DND-41 (cell line): ENCODE measurements at regions not wholly inside any gene's neighbourhood (a gene's known extent, or its start where the extent isn't known, plus 50 kb on each side); places are given as distances from the start of the nearest gene placed in this dataset.
A peak's percentile ranks its signal among the peaks of the same experiment; 100 is the strongest.

Experiments used
- ATAC-seq: fragments of 200-7000 bp; cut with Tn5 transposase; 3 replicates; pipeline ENCODE4 v1.9.1; 2021; ENCODE audit warnings: low read depth; ENCODE audit not compliant: insufficient read depth
- DNase-seq: peaks from one replicate; pipeline ENCODE4 v3.0.0-alpha.2; 2020
- H2AFZ ChIP-seq: 2 replicates; pipeline ENCODE4 v1.6.0; 2012; ENCODE audit warnings: low read depth, low read length
- H3K27ac ChIP-seq: 2 replicates; pipeline ENCODE4 v1.5.1; 2012; ENCODE audit warnings: low read length, inconsistent platforms
- H3K27me3 ChIP-seq: fragments of 200-600 bp; sonication (generic); 2 replicates; pipeline ENCODE4 v1.6.0; 2012; ENCODE audit warnings: low read length, mild to moderate bottlenecking, inconsistent platforms; ENCODE audit not compliant: insufficient read depth, poor library complexity
- H3K36me3 ChIP-seq: 2 replicates; pipeline ENCODE4 v1.5.1; 2012; ENCODE audit warnings: low read length, inconsistent platforms; ENCODE audit not compliant: insufficient read depth
- H3K4me1 ChIP-seq: 2 replicates; pipeline ENCODE4 v1.5.1; 2012; ENCODE audit warnings: mild to moderate bottlenecking, low read length; ENCODE audit not compliant: insufficient read depth
- H3K4me2 ChIP-seq: 2 replicates; pipeline ENCODE4 v1.6.0; 2012; ENCODE audit warnings: mild to moderate bottlenecking, moderate library complexity, low read length, inconsistent platforms; ENCODE audit not compliant: insufficient read depth
- H3K4me3 ChIP-seq, 2 experiments: fragments of 200-600 bp in 1 of 2; shearing (Covaris generic) in 1 of 2; 2 replicates each; pipeline ENCODE4 v1.5.1; 2012 to 2016; ENCODE audit warnings: inconsistent platforms in 2 of 2, low read length in 2 of 2, mild to moderate bottlenecking in 2 of 2, low read depth in 1 of 2, moderate library complexity in 1 of 2
- H3K79me2 ChIP-seq: 2 replicates; pipeline ENCODE4 v1.6.0; 2012; ENCODE audit warnings: low read length, inconsistent platforms; ENCODE audit not compliant: insufficient read depth
- H3K9ac ChIP-seq: 2 replicates; pipeline ENCODE4 v1.6.0; 2012; ENCODE audit warnings: low read depth, mild to moderate bottlenecking, inconsistent platforms, low read length, moderate library complexity
- H3K9me3 ChIP-seq: 2 replicates; pipeline ENCODE4 v1.5.1; 2012; ENCODE audit warnings: low read length, moderate library complexity, mild to moderate bottlenecking, inconsistent platforms; ENCODE audit not compliant: insufficient read depth, severe bottlenecking
- H4K20me1 ChIP-seq: 2 replicates; pipeline ENCODE4 v1.6.0; 2012; ENCODE audit warnings: low read length; ENCODE audit not compliant: insufficient read depth
- CTCF ChIP-seq: IDR thresholded peaks from 2 replicates; pipeline ENCODE4 v1.5.1; 2012; ENCODE audit warnings: borderline replicate concordance, low read length, moderate library complexity, mild to moderate bottlenecking; ENCODE audit not compliant: poor library complexity, severe bottlenecking; ENCODE audit errors: extremely low read depth
- EZH2 ChIP-seq: IDR thresholded peaks from 3 replicates; pipeline ENCODE4 v1.6.1; 2012; ENCODE audit warnings: borderline replicate concordance, low read depth, mild to moderate bottlenecking, moderate library complexity, low read length, inconsistent platforms; ENCODE audit not compliant: severe bottlenecking

GRCh38 chr7:41272664-41273063 lies 430.2 kb downstream of the INHBA start:
- Histone ChIP-seq H3K4me3 (no peak overlapping the region), H4K20me1 (no peaks in the 10 kb centered on the region), H3K79me2 (no peaks in the 10 kb centered on the region), H2AFZ (no peak overlapping the region), H3K4me1 (no peaks in the 10 kb centered on the region), H3K9me3 (no peaks in the 10 kb centered on the region), H3K36me3 (no peaks in the 10 kb centered on the region), H3K27me3 (no peaks in the 10 kb centered on the region), H3K27ac (no peak overlapping the region), H3K4me2 (no peak overlapping the region), H3K9ac (no peak overlapping the region)
- DNase-seq, result no peak
- ATAC-seq, result no peak
- no peak for TF ChIP-seq EZH2
- no peak for TF ChIP-seq CTCF

- no peak overlapping the region for H2AFZ ChIP-seq
These were observed 434.0 kb downstream of the INHBA start for GRCh38 chr7:41268878-41269277.

GRCh38 chr7:41261080-41261479 lies 441.8 kb downstream of the INHBA start:
- Histone ChIP-seq H3K9ac (no peak overlapping the region), H3K4me2 (no peak overlapping the region), H3K27me3 (no peaks in the 10 kb centered on the region), H3K9me3 (no peaks in the 10 kb centered on the region), H3K27ac (no peak overlapping the region), H3K4me3 (no peak overlapping the region), H3K4me1 (peaks cover 22% of the 10 kb centered on the region), H2AFZ (no peak overlapping the region), H3K36me3 (no peaks in the 10 kb centered on the region), H4K20me1 (no peaks in the 10 kb centered on the region), H3K79me2 (no peaks in the 10 kb centered on the region)
- TF ChIP-seq CTCF, result no peak
- TF ChIP-seq EZH2, result no peak
- DNase-seq (no peak), ATAC-seq (no peak)

More at GRCh38 chr7:41268878-41269277, 434.0 kb downstream of the INHBA start:
- Histone ChIP-seq H3K4me1 (no peaks in the 10 kb centered on the region), H3K36me3 (no peaks in the 10 kb centered on the region), H3K9me3 (no peaks in the 10 kb centered on the region), H3K9ac (no peak overlapping the region), H3K4me2 (no peak overlapping the region), H4K20me1 (no peaks in the 10 kb centered on the region), H3K27me3 (no peaks in the 10 kb centered on the region), H3K79me2 (no peaks in the 10 kb centered on the region), H3K4me3 (no peak overlapping the region), H3K27ac (no peak overlapping the region)
- ATAC-seq, result no peak
- TF ChIP-seq CTCF (no peak), EZH2 (no peak)
- no peak for DNase-seq

GRCh38 chr7:41257660-41258059 lies 445.2 kb downstream of the INHBA start:
- ATAC-seq (peak; percentile 96), DNase-seq (peak; percentile 62)
- H3K9ac ChIP-seq, result no peak overlapping the region
- H4K20me1 ChIP-seq, result no peaks in the 10 kb centered on the region
- H3K27me3 ChIP-seq, result no peaks in the 10 kb centered on the region
- H3K36me3 ChIP-seq, result no peaks in the 10 kb centered on the region
- no peak for TF ChIP-seq EZH2
- TF ChIP-seq CTCF, result no peak
- no peaks in the 10 kb centered on the region for H3K79me2 ChIP-seq
- peak overlapping the region; percentile 26; the same call in 1 of the 2 replicates for H3K27ac ChIP-seq
- no peaks in the 10 kb centered on the region for H3K9me3 ChIP-seq
- H2AFZ ChIP-seq, result no peak overlapping the region
- no peak overlapping the region for H3K4me3 ChIP-seq
- H3K4me2 ChIP-seq, result no peak overlapping the region
- H3K4me1 ChIP-seq, result peaks cover 22% of the 10 kb centered on the region
